ENCODE measurements at regions not wholly inside any gene's neighbourhood (a gene's known extent, or its start where the extent isn't known, plus 50 kb on each side); places are given as distances from the start of the nearest gene placed in this dataset.

DNA sequence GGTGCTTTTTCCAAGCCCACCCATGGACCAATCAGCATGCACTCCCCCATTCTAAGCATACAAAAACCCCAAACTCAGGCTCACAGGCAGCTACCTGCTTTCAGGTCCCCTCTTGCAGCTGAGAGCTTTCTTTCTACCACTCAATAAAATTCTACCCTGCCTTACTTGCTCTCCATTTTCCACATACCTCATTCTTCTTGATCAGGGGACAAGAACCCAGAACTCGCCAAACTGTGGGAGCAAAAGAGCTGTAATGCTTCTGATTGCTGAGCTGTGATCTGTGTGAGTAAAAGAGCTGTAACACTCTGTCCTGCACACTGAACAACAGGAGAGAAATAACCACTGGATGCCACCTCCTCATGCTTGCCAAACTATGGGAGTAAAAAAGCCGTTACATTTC, 972.1 kb downstream of the SLITRK5 start:
- H3K4me3 ChIP-seq, result no peak overlapping the region
- 55 to 69% methylated on average over 2 of the region's 2 CpGs for WGBS, 2 donors
- H3K27me3 ChIP-seq, result no peaks in the 10 kb centered on the region
- TF ChIP-seq POLR2A (IDR thresholded peaks at IDR 0.05), result no peak
- TF ChIP-seq, protein P1, sequence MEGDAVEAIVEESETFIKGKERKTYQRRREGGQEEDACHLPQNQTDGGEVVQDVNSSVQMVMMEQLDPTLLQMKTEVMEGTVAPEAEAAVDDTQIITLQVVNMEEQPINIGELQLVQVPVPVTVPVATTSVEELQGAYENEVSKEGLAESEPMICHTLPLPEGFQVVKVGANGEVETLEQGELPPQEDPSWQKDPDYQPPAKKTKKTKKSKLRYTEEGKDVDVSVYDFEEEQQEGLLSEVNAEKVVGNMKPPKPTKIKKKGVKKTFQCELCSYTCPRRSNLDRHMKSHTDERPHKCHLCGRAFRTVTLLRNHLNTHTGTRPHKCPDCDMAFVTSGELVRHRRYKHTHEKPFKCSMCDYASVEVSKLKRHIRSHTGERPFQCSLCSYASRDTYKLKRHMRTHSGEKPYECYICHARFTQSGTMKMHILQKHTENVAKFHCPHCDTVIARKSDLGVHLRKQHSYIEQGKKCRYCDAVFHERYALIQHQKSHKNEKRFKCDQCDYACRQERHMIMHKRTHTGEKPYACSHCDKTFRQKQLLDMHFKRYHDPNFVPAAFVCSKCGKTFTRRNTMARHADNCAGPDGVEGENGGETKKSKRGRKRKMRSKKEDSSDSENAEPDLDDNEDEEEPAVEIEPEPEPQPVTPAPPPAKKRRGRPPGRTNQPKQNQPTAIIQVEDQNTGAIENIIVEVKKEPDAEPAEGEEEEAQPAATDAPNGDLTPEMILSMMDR (IDR thresholded peaks at IDR 0.05), result no peak
- intact Hi-C loops (cut with DNase I), result no loop called here
- H3K27ac ChIP-seq, result no peak overlapping the region
- no peaks in the 10 kb centered on the region for H3K4me1 ChIP-seq
- no peaks in the 10 kb centered on the region for H3K36me3 ChIP-seq
- H3K9me3 ChIP-seq, result peaks cover 0 to 20% (median 2%) of the 10 kb centered on the region in 3 donors
- DNase-seq, result no peak

GRCh38 chr13:88648598-88649373, 977.6 kb downstream of the SLITRK5 start:
- TF ChIP-seq POLR2A (IDR thresholded peaks at IDR 0.05), result no peak
- TF ChIP-seq, protein P1 (IDR thresholded peaks at IDR 0.05), result no peak
- H3K9me3 ChIP-seq, result peaks cover 0 to 8% (median 2%) of the 10 kb centered on the region in 3 donors
- no peak for DNase-seq
- H3K27ac ChIP-seq, result no peak overlapping the region
- intact Hi-C loops (cut with DNase I), result no loop called here
- 35 to 66% methylated on average over 2 of the region's 2 CpGs for WGBS, 2 donors
- no peaks in the 10 kb centered on the region for H3K4me1 ChIP-seq
- H3K4me3 ChIP-seq, result no peak overlapping the region
- no peaks in the 10 kb centered on the region for H3K27me3 ChIP-seq
- no peaks in the 10 kb centered on the region for H3K36me3 ChIP-seq

- Histone ChIP-seq H3K27me3 (no peaks in the 10 kb centered on the region), H3K27ac (no peak overlapping the region), H3K4me3 (no peak overlapping the region), H3K9me3 (peaks cover 0 to 2% (median 0%) of the 10 kb centered on the region in 3 donors), H3K36me3 (no peaks in the 10 kb centered on the region), H3K4me1 (no peaks in the 10 kb centered on the region)
- 73 to 76% methylated on average over 4 of the region's 4 CpGs for WGBS, 2 donors
- intact Hi-C loops (cut with DNase I), result no loop called here
- DNase-seq, result no peak
- TF ChIP-seq, protein P1 (IDR thresholded peaks at IDR 0.05), result no peak
- TF ChIP-seq POLR2A (IDR thresholded peaks at IDR 0.05), result no peak
These were observed 978.7 kb downstream of the SLITRK5 start for GRCh38 chr13:88649855-88650254.

- no peaks in the 10 kb centered on the region for H3K4me1 ChIP-seq
- H3K9me3 ChIP-seq, result peaks cover 0 to 2% (median 0%) of the 10 kb centered on the region in 3 donors
- no peak for DNase-seq
- H3K4me3 ChIP-seq, result no peak overlapping the region
- H3K36me3 ChIP-seq, result no peaks in the 10 kb centered on the region
- intact Hi-C loops (cut with DNase I), result no loop called here
- no peak overlapping the region for H3K27ac ChIP-seq
- no peaks in the 10 kb centered on the region for H3K27me3 ChIP-seq
- TF ChIP-seq, protein P1 (IDR thresholded peaks at IDR 0.05), result no peak
- TF ChIP-seq POLR2A (IDR thresholded peaks at IDR 0.05), result no peak
- WGBS, 2 donors, result 60 to 71% methylated on average over 5 of the region's 5 CpGs
These were observed 980.4 kb downstream of the SLITRK5 start for GRCh38 chr13:88651531-88651930.

DNA sequence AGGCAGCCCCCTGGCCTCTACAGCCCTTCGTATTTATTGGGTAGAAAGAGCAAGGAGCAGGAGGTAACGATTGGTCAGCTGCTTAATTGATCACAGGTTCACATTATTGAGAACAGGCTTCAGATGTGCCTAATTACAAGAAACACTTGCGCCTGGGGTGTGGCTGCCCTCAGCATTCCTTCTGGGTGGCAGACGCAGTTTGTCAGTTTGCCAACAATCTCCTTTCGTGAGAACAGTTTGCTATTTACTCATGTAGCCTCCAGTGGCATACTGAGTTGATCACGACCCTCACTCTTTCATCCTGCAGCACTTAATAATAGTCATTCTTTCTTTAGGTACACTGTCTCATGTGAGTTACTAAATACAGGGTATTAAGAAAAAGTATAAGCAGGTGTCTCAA, 985.6 kb downstream of the SLITRK5 start:
- no peak for TF ChIP-seq POLR2A (IDR thresholded peaks at IDR 0.05)
- TF ChIP-seq, protein P1 (IDR thresholded peaks at IDR 0.05), result no peak
- Histone ChIP-seq H3K4me1 (no peaks in the 10 kb centered on the region), H3K27ac (no peak overlapping the region), H3K27me3 (no peaks in the 10 kb centered on the region), H3K9me3 (no peaks in the 10 kb centered on the region), H3K36me3 (no peaks in the 10 kb centered on the region), H3K4me3 (no peak overlapping the region)
- intact Hi-C loops (cut with DNase I), result no loop called here
- WGBS, 2 donors, result 41 to 49% methylated on average over 6 of the region's 6 CpGs
- DNase-seq, result no peak

Data from esophagus squamous epithelium (tissue), 5 donors.